ENCODE measurements at regions not wholly inside any gene's neighbourhood (a gene's known extent, or its start where the extent isn't known, plus 50 kb on each side); places are given as distances from the start of the nearest gene placed in this dataset.
A peak's percentile ranks its signal among the peaks of the same experiment; 100 is the strongest.

DNA sequence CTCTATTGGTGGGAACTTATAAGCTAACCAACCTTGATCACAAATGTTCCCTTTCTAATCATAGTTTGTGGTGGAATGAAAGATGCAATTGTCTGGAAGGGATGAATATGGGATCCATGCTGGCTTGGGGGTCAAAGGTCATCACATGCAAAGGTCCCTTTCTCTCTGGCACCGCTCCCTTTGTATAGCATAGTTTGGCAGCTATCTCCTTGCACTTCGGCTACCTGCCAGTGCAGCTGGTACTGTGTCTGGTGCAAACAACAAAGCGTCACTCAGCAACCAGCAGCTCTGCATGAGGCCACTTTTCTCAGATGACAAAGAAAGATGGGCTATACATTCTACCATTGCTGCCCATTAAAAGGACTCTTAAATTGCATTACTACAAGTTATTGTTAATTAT is 188.2 kb upstream of the NFIA start:
- no peak for ATAC-seq
- no peak for DNase-seq
- no peak for TF ChIP-seq CTCF (IDR thresholded peaks at IDR 0.05)
- no peaks in the 10 kb centered on the region for H3K4me1 ChIP-seq
- intact Hi-C loops (cut with DNase I) = no loop called here
- H3K36me3 ChIP-seq = no peaks in the 10 kb centered on the region
- no peak overlapping the region for H3K27ac ChIP-seq
- H3K4me3 ChIP-seq = no peak overlapping the region
- no peaks in the 10 kb centered on the region for H3K27me3 ChIP-seq
- H3K9me3 ChIP-seq = no peaks in the 10 kb centered on the region

- no peaks in the 10 kb centered on the region for H3K9me3 ChIP-seq
- H3K4me3 ChIP-seq = no peak overlapping the region
- H3K27ac ChIP-seq = no peak overlapping the region
- no peak for TF ChIP-seq CTCF (IDR thresholded peaks at IDR 0.05)
- intact Hi-C loops (cut with DNase I) = no loop called here
- ATAC-seq (no peak), DNase-seq (no peak)
- no peaks in the 10 kb centered on the region for H3K36me3 ChIP-seq
- H3K27me3 ChIP-seq = no peaks in the 10 kb centered on the region
- H3K4me1 ChIP-seq = no peaks in the 10 kb centered on the region
Measured at GRCh38 chr1:60893136-60893930, 189.0 kb upstream of the NFIA start.

DNA sequence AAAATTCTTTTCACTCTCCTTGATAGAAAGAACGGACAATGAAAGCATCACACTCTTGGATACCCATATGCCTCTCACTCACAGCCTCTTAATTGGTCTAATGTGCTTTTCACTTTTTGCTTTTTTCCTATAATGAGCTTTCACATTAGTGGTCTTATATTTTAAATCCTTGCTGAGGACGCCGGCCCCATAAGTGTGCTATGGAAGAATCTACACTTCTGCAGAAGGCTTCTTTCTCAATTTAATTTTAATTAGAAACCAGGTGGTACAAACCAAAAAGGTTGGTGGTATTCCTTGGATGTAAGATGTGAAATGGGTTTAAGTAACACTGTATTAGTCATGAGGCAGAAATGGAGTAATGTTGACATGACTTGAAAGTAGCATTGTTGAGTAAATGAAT is 190.6 kb upstream of the NFIA start:
- no peak for DNase-seq
- intact Hi-C loops (cut with DNase I) = no loop called here

GRCh38 chr1:60891281-60891680 is 191.1 kb upstream of the NFIA start:
- no peak overlapping the region for H3K27ac ChIP-seq
- no peak for TF ChIP-seq CTCF (IDR thresholded peaks at IDR 0.05)
- H3K9me3 ChIP-seq = no peaks in the 10 kb centered on the region
- ATAC-seq = no peak
- no peaks in the 10 kb centered on the region for H3K27me3 ChIP-seq
- intact Hi-C loops (cut with DNase I) = no loop called here
- H3K4me3 ChIP-seq = no peak overlapping the region
- no peaks in the 10 kb centered on the region for H3K36me3 ChIP-seq
- DNase-seq = no peak
- H3K4me1 ChIP-seq = no peaks in the 10 kb centered on the region

More for the DNA sequence above, 190.6 kb upstream of the NFIA start:
- no peaks in the 10 kb centered on the region for H3K27me3 ChIP-seq
- no peaks in the 10 kb centered on the region for H3K4me1 ChIP-seq
- H3K36me3 ChIP-seq = no peaks in the 10 kb centered on the region
- no peak overlapping the region for H3K27ac ChIP-seq
- no peak overlapping the region for H3K4me3 ChIP-seq
- ATAC-seq = no peak
- no peak for TF ChIP-seq CTCF (IDR thresholded peaks at IDR 0.05)
- H3K9me3 ChIP-seq = no peaks in the 10 kb centered on the region

GRCh38 chr1:60890664-60891063 is 191.7 kb upstream of the NFIA start:
- no peaks in the 10 kb centered on the region for H3K36me3 ChIP-seq
- H3K27me3 ChIP-seq = no peaks in the 10 kb centered on the region
- intact Hi-C loops (cut with DNase I) = no loop called here
- no peak overlapping the region for H3K4me3 ChIP-seq
- H3K9me3 ChIP-seq = no peaks in the 10 kb centered on the region
- peak; percentile 59 for ATAC-seq
- no peak for DNase-seq
- no peaks in the 10 kb centered on the region for H3K4me1 ChIP-seq
- TF ChIP-seq CTCF (IDR thresholded peaks at IDR 0.05) = no peak
- H3K27ac ChIP-seq = no peak overlapping the region

DNA sequence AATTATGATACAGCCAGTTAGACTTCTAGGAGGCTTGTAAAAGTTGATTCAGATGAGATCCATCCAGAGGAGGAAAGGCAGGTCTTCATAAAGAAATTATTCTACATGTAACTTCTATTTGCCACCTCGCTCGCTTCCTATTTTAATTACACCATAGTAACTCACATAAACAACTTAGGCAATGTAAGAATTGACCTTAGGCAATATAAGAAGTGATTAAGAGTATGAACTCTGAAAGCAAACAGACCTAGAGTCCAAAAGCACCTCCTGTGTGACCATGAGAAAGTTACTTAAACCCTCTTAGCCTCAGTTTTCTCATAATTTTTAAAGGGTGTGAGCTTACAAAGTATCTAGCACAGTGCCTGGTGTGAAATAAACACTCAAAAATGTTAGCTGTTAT is 192.7 kb upstream of the NFIA start:
- Histone ChIP-seq H3K9me3 (no peaks in the 10 kb centered on the region), H3K27me3 (no peaks in the 10 kb centered on the region), H3K36me3 (no peaks in the 10 kb centered on the region), H3K4me1 (no peaks in the 10 kb centered on the region), H3K4me3 (no peak overlapping the region), H3K27ac (no peak overlapping the region)
- intact Hi-C loops (cut with DNase I) = no loop called here
- ATAC-seq (no peak), DNase-seq (no peak)
- no peak for TF ChIP-seq CTCF (IDR thresholded peaks at IDR 0.05)
